Left colon (tissue), 2 donors: ENCODE measurements at regions not wholly inside any gene's neighbourhood (a gene's known extent, or its start where the extent isn't known, plus 50 kb on each side); places are given as distances from the start of the nearest gene placed in this dataset.
"Not testable (repeated sequence)": the region's sequence is repeated elsewhere in the genome, so short reads cannot be mapped to it uniquely, and the experiment has no call there.

ENCODE experiments used
- ATAC-seq: fragments of 200-7000 bp; cut with Tn5 transposase; one replicate; pipeline ENCODE4 v1.9.1; 2020; ENCODE audit warnings: mild to moderate bottlenecking, moderate library complexity
- DNase-seq, 2 donors: peaks; one replicate each; pipeline ENCODE4 v3.0.0-alpha.2; 2020
- intact Hi-C, 2 donors: fragments of 100-400 bp; cut with DNase I in 1 of 2; cut with micrococcal nuclease in 1 of 2; formaldehyde crosslinking; loops; one replicate each; pipeline versions ENCODE4 v1.11.2 to v1.14.0; 2022; cut with DNase I, micrococcal nuclease
- donor health status: DM: no; HTN: no; CAD: no.
- donor health status: DM: yes; HTN: yes; CAD: no.

DNA sequence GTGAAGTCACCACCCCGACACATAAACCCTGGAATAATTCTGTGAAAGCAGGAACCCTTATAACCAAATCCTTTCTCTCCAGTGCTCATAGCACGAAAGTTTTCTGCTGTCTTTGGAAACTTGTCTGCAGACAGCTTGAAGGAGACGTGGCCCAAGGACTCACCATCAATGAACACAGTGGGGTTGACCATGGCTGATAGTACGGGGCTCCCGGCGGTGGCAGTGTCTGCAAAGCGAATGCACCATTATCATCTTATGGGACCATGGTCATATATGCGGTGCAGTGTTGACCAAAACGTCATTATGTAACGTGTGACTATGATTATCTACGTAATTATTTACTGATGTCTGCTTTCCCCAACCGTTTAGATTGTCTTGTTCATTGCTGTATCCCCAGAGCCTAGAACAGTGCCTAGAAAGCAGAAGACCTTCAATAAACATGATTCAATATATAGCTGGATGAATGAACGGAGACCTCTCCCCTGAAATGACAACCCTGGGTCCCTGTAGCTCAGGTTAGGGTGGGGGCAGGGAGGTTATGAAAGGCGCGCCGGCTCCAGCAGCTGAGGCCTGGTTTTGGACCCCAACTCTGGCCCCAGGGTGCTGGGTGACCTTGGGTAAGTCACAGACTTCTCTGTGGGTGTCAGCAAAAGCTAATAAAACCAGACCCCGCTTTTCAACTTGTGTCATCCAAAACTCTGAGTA lies 128.4 kb upstream of the ZBTB40 start:
- ATAC-seq = no peak
- no peak for DNase-seq
- intact Hi-C loops = no loop called here

DNA sequence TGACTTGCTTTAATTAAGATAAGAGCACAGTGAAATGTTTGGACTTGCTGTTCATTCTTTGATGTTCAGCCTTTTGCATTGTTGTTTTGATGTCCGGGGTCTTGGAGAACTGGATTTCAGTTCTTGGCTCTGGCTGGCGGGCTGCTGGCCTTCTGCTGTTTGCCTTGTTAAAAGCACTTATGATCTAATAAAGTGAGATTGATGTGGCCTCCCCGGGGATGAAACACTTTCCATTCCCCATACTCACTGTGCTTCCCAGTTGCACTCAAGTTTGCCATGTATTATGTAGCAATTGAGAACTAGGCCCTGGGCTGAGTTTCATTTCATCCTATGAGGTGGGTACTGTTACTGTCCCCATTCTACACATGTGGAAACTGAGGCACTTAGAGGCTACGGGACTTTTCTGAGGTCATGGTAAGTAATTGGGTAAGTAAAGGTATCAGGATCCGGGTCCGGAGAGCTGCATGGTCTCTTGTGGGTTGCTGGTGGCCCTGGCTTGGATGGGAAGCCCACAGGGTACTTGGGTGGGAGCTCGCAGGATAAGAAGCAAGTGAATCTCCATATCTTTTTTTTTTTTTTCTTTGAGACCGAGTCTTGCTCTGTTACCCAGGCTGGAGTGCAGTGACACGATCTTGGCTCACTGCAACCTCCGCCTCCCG lies 127.7 kb upstream of the ZBTB40 start:
- no peak for DNase-seq
- ATAC-seq = no peak
- intact Hi-C loops = no loop called here

DNA sequence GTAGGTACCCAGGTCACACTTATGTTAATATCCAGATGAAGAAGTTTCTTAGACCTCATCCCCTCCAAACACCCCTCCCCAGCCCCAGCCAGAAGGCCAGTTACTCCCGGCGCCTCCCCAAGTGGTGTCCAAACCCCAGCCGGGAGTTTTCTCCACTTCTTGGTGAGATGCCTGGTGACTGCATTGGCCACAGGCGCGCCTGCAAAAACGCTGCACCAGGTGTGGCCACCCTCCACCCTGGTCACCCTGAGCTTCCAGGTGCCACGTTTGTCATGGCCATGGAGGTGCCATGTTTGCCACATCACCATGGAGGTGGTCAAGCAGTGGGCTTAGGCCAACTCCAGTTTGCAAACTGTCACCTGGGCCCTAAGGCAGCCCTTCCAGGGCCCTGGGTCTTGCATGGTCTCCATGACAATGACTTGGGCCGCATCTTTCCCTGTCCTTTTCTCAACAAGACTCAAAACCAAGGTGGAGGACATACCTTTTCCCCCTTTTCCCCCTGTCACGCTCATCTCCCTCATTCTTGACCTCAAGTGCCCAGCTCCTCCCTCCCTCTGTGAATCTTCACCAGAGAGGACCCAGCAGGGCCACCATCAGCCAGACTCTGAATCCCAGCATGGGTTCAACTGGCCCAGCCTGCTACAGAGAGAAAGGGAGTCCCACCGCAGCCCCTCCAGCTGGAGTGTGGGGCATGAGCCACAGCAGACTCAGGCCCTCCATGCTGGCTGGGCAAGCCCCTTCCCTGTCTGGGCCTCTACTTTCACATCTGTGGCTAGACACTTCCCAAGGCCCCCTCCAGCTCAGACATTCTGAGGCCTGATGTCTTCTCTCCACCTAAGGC lies 125.9 kb upstream of the ZBTB40 start:
- DNase-seq = no peak
- intact Hi-C loops = no loop called here
- ATAC-seq = no peak

DNA sequence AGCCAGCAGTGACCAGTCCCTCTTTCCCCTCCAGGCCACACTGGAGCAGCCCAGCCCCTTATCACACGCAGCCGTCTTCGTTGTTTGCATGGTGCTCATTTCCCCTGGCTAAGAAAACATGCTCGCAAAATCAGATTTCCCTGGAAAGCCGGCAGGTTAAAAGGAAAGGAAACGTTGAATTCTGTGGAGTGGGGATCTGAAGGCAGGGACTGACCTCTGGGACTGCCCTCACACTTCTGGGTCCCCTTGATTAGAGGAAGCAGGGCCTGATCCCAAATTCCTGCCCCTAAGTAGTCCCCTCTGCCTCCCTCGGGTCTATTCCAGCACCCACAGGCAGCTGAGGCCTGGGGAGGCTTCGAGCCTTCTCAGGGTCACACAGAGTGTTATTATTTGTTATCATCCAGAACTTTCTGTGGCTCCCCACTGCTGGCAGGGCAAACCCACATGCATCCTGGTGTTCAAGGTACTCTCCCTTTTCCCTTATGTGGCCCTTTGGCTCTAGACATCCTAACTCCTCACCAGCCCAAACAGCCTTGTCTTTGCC lies 125.2 kb upstream of the ZBTB40 start:
- ATAC-seq = no peak
- no peak for DNase-seq
- intact Hi-C loops = no loop called here

DNA sequence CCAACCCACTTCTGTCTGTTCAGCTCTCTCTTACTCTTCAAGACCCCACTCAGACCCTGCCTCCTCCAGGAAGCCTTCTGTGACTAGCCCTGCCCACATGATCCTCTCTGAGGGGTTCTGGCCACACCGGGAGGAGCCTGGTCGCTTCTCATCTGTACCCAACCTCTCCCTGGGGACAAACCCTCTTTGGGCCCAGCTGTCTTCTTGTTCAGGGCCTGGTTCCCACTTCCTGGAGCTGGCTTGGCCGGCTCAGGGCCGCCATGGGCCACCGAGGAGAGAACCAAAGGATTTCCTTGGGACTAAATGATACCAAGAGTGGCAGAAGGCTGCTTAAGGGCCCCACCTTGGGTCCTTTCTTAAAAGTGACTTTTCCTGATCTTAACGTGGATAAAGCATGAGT lies 124.7 kb upstream of the ZBTB40 start:
- DNase-seq = no peak
- intact Hi-C loops = no loop called here
- no peak for ATAC-seq

DNA sequence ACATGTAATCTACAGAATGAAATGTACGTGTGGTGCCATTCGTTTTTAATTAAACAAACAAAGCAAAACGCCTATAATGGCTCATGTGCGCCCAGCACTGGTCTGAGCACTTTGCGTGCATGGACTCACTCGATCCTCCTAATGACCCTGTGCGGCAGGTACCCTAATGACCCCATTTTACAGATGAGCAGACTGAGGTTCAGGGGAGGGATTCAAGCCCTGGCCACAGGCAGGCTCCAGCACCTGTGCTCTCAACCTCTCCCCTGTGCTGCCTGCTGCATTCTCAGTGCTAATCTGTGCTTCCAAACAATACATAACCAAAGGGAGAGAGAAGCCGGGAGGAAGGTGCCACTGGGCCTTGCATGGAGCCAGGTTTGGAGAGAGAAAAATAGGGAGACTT lies 124.2 kb upstream of the ZBTB40 start:
- intact Hi-C loops = no loop called here
- DNase-seq = no peak
- no peak for ATAC-seq

DNA sequence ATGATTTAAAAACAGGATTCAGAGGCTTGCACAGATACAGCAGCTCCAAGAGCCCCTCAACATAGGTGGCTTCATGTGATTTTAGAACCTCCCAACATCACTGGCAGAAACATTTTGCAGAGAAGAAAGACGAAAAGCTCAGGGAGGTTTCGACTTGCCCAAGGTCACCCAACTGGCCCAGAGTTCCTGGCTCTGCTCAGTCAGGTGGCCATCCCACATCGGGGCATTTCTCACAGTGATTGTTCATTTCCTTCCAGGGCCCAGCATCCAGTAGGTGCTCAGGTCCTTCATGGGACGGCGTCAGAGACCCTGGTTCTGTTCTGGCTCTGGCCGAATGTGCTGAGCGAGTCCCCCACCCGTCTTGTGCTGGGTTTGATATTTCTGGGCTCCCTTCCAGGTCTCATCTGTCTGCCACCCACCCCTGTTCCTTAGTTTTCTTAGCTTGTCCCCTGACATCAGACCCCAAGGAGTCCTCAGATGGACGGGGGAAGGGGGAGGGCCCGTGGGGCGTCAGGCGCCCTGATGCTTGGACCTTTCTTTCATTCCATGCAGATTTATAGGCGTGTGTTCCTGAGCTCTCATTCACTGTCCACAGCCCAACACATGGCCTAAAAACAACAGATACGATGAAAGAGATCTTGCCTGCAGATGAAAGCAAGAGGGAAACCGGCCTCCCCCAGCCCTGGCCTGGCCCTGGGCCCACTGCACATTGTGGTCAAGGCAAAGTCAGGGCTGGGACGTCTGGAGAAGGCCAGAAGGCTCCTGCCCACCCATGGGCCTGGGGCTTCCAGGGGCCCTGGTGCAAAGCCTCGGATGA lies 123.1 kb upstream of the ZBTB40 start:
- DNase-seq (no peak), ATAC-seq (no peak)
- intact Hi-C loops = no loop called here

DNA sequence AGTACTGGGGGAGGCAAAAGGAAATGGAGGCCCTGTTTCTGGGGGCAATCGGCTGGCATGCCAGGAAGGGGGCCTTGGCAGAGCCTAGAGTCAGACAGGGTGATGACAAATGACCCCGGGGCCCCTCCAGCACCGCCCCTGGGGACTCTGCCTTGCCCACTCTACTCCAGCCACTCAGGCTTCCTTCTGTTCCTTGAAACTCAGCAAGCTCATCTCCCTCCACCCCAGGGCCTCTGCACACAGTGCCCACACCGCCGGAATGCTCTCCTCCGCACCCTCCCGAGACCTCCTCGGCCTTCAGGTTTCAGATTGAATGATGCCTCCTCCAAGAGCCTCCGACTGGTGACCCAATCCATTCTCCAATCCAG lies 122.5 kb upstream of the ZBTB40 start:
- intact Hi-C loops = no loop called here
- no peak for DNase-seq
- no peak for ATAC-seq

DNA sequence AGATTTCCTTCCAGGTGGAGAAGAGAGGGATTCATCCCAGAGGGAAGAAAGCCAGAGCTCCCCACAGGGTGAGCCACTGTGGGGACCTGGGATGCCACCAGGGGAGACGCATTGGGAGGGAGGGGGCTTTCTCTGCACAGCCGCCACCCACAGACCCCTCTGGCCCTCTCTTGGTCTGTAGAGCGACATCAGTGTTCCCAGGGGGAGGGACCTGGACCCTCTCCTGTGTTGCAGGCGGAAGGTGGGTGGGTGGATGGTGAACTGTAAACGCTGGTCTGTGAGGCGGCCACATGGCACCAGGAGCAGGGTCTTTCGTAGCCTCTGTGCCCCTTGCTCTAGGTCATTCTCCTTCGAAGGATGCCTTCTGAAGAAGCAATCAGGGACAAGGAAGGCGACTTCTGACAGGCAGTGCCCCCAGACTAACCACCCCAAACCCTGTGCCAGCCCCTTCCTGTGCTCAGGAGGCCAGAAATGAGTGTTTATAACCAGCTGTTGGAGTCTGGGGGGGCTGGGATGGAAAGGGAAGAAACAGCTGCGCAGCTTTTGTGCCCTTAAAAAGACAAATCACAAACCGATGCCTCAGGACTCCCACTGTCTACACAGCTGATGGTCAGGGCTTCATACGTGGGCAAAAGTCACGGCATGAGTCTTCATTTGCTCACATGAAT lies 121.4 kb upstream of the ZBTB40 start:
- intact Hi-C loops = no loop called here
- no peak for DNase-seq
- ATAC-seq = no peak

DNA sequence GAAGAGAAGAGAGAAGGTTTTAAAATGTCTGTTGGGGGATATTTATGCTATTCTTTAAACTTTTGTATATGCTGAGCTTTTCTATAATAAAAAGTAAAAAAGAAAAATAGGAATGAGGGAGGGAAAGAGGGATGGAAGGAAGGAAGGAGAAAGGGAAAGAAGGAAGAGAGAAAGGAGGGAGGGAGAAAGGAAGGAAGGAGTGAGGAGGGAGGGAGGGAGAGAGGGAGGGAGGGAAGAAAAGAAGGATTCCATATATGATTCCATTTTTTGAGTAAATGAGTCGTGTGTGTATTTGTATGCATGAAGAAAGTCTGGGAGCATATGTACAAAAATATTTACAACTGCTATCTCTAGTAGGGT lies 120.9 kb upstream of the ZBTB40 start:
- DNase-seq (no peak), ATAC-seq (no peak)
- intact Hi-C loops = no loop called here

DNA sequence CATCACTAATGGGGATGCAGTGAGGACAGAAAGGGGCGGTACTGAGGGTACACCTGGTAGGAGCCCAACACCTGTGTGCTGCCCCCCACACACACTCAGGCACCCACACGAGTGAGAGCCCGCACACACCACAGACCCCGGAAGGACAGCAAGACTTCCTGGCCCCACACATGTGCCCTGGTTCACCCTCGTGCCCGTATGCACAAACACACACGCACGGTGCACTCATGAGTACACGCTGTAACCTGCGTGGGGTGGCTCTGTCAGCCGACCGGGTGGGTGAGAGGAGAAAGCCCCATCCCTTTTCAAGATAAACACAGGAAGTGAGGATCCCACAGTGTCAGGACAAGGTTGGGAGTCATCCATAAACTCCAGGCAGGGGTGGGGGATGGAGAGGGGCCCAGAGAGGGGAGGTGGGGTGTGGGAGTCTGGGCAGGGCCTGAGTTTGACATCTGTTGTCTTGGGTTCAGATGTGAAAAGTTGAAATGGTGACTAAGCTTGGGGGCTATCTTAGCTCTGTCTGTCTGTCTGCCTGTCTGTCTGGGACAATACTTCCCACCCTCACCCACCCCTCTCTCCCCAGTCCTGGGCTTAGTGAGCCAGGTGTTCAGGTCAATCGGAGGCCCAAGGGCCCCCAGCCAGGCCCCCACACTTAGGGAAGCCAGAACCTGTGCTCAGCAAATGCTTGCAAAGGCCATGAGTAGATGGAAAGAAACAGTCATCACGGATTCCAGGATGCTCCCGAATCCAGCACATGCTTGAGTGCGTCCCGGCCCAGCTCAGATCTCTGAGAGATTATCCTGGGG lies 119.8 kb upstream of the ZBTB40 start:
- DNase-seq (no peak), ATAC-seq (no peak)
- intact Hi-C loops = no loop called here

DNA sequence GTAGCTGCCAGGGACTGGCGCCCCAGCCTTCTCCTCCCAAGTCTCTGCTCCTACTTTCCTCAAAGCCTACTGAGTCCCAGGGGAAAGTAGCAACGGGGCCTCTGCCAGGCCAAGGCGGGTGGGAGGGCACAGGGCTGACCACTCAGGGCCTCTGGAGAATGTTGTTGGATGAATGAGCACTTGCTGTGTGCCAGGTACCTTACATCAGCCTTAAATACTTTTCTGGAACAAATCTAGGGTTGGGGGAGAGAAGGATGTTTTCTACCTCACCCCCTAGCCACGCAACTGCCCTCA lies 119.3 kb upstream of the ZBTB40 start:
- ATAC-seq = no peak
- no peak for DNase-seq
- intact Hi-C loops = no loop called here

DNA sequence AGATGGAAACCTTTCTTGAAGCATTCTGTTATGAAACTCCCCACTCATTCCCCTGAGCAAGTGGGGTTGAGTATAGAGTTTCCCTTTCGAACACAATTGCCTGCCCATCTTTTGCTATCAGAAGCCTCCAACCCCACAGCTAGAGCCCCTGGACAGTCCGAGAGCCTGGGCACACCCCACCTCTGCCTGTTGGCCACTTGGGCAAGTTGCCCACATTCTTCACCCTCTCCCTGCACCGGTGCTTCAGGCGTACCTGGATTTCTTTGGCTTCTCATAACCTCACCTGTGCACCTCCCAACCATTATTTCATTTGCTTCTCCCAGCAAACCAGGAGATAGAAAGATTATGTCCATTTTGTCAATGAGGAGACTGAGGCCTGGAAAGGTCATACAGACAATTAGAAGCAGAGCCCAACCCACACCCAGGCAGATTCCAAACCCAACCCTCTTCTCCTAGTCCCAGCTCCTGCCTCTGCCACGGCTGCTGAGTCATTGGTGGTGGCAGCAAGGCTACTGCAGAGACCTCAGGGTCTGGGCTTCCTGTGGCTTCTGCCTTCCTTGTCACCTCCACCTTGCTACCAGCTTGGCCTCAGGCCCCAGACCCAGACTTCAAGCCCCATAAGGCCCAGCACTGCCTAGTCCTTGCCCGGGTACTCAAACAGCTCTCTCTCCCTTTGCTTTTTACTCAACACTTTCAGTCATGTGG lies 118.7 kb upstream of the ZBTB40 start:
- ATAC-seq (no peak), DNase-seq (no peak)
- intact Hi-C loops = no loop called here

DNA sequence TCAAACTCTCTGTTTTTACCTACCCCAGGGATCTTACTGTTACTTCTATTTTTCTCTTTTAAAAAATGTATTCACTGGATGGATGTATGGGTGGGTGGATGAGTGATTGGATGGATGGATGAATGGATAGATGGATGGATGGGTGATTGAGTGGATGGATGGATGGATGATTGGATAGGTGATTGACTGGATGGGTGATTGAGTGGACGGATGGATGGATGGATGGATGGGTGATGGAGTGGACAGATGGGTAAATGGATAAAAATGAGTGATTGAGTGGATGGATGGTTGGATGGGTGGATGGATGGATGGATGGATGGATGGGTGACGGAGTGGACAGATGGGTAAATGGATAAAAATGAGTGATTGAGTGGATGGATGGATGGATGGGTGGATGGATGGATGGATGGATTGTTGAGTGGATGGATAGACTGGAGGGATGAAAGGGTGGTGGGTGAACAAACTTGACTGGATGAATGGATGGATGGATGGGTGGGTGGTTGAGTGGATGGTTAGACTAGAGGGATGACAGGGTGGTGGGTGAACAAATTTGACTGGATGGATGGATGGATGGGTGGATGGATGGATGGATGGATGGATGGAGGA lies 118.0 kb upstream of the ZBTB40 start:
- ATAC-seq = no peak
- intact Hi-C loops = no loop called here
- DNase-seq = no peak

DNA sequence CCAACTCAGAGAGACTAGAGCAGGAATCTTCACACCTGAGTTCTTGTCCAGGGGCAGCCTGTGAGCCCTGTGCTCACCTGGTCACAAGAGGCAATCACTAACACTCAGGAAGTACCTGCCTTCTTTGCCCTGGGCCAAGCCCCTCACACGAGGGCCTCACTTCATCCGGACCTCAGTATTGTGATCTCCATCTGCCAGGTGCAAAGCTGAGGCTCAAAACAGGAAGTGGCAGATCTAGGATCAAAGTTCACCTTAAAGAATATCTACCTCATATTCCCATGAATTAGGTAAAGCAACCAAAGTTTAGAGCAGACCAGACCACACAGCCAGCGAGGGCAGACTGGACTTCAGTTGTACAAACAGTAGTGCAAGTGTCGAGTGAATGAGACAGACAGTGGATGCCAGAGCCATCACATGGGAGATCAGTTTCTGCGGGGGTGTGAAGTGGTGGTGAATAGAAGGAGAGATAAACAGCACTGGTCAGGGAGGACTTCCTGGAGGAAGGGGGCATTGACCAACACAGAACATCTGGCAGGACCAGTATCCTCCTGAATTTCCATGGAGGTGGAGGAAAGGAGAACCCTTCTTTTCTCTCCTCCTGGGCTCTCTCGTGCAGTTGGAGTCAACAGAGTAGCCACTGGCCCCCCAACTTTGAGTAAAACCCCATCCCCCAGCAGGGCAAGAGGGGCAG lies 116.6 kb upstream of the ZBTB40 start:
- intact Hi-C loops = no loop called here
- ATAC-seq (peak; percentile 50), DNase-seq (no peak)

DNA sequence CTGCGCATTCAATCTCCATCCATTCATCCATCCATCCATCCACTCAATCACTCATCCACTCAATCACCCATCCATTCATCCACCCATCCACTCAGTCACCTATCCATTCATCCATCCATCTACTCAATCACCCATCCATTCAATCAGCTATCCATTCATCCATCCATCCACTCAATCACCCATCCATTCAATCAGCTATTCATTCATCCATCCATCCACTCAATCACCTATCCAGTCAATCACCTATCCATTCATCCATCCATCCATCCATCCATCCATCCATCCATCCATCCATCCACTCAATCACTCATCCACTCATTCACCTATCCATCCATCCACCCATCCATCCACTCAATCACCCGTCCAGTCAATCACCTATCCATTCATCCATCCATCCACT lies 115.4 kb upstream of the ZBTB40 start:
- ATAC-seq, intact Hi-C loops, DNase-seq: not testable (repeated sequence)
